ENCODE measurements at regions not wholly inside any gene's neighbourhood (a gene's known extent, or its start where the extent isn't known, plus 50 kb on each side); places are given as distances from the start of the nearest gene placed in this dataset.

GRCh38 chr17:77802333-77802615 is 156.2 kb upstream of the TNRC6C start:
- no peak for TF ChIP-seq CTCF (conservative IDR thresholded peaks at IDR 0.05)
- no peak for TF ChIP-seq EZH2 (IDR thresholded peaks at IDR 0.05; ENCODE audit: low read depth)
